ENCODE measurements at regions not wholly inside any gene's neighbourhood (a gene's known extent, or its start where the extent isn't known, plus 50 kb on each side); places are given as distances from the start of the nearest gene placed in this dataset.

DNA sequence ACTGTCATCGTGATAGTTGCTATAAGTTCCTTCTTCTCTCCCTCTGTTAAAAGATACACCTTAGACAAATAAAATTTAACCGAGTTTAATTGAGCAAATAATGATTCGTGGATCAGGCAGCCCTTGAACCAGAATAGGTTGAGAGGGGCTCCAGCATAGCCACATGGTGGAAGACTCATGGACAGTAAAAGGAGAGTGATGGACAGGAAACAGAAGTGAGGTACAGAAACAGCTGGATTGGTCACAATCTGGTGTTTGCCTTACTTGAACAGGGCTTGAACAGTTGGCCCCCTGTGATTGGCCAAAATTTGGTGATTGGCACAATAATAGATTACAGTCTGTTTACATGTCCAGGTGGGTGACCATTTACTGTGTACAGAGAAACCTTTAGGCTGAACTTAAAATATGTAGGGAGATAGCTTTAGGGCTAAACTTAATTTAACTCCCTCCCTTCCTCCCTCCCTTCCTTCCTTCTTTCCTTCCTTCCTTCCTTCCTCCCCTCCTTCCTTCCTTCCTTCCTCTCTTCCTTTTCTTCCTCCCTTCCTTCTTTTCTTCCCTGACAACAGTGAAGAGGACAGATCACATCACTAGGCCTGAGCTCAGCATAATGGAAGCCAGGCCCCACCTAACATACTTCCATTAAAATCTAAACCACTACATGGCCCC is 531.8 kb upstream of the JARID2 start (continued):
- TF ChIP-seq, protein P1, sequence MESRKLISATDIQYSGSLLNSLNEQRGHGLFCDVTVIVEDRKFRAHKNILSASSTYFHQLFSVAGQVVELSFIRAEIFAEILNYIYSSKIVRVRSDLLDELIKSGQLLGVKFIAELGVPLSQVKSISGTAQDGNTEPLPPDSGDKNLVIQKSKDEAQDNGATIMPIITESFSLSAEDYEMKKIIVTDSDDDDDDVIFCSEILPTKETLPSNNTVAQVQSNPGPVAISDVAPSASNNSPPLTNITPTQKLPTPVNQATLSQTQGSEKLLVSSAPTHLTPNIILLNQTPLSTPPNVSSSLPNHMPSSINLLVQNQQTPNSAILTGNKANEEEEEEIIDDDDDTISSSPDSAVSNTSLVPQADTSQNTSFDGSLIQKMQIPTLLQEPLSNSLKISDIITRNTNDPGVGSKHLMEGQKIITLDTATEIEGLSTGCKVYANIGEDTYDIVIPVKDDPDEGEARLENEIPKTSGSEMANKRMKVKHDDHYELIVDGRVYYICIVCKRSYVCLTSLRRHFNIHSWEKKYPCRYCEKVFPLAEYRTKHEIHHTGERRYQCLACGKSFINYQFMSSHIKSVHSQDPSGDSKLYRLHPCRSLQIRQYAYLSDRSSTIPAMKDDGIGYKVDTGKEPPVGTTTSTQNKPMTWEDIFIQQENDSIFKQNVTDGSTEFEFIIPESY (IDR thresholded peaks at IDR 0.05; ENCODE audit: extremely low read depth, insufficient replicate concordance, low read length) = no peak
- TF ChIP-seq TCF7L2 (IDR thresholded peaks at IDR 0.05; ENCODE audit: borderline replicate concordance, extremely low read depth, insufficient read depth, insufficient read length) (no peak), POLR2A (IDR thresholded peaks at IDR 0.05; ENCODE audit: borderline replicate concordance, extremely low read depth, insufficient read depth, insufficient read length) (no peak), RAD21 (IDR thresholded peaks at IDR 0.05; ENCODE audit: low read depth) (no peak)
- TF ChIP-seq, protein P2, sequence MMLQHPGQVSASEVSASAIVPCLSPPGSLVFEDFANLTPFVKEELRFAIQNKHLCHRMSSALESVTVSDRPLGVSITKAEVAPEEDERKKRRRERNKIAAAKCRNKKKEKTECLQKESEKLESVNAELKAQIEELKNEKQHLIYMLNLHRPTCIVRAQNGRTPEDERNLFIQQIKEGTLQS (IDR thresholded peaks at IDR 0.05) = no peak
- TF ChIP-seq, protein P3, sequence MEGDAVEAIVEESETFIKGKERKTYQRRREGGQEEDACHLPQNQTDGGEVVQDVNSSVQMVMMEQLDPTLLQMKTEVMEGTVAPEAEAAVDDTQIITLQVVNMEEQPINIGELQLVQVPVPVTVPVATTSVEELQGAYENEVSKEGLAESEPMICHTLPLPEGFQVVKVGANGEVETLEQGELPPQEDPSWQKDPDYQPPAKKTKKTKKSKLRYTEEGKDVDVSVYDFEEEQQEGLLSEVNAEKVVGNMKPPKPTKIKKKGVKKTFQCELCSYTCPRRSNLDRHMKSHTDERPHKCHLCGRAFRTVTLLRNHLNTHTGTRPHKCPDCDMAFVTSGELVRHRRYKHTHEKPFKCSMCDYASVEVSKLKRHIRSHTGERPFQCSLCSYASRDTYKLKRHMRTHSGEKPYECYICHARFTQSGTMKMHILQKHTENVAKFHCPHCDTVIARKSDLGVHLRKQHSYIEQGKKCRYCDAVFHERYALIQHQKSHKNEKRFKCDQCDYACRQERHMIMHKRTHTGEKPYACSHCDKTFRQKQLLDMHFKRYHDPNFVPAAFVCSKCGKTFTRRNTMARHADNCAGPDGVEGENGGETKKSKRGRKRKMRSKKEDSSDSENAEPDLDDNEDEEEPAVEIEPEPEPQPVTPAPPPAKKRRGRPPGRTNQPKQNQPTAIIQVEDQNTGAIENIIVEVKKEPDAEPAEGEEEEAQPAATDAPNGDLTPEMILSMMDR (IDR thresholded peaks at IDR 0.05 in 2 of 3, conservative IDR thresholded peaks at IDR 0.05 in 1 of 3; ENCODE audit: borderline replicate concordance in 1 of 3, insufficient read depth in 1 of 3, low read depth in 2 of 3, low read length in 2 of 3) = no peak

DNA sequence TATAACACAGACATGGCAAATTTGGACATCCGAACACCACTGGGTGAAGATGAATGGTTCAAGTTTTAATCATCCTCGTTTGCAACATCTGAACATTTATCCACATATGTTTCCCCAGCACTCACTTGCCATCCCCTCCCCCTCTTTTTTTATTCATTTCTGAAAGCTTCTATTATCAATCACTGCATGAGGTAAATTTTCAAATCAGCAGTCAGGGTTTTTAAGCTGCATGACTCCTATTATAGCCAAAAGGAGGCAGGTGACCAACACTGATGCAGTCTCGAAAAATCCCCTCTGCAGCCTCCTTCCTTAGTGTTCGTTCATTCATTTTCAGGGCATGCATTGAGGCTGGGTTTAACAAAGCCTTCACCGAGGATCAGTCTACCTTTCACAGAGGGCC is 530.8 kb upstream of the JARID2 start:
- ATAC-seq (no peak), DNase-seq (ENCODE audit: low read depth, low spot score) (no peak)
- ChIA-PET RAD21 (ENCODE audit: low non-redundant PET in 1 of 2, low total read pairs in 2 of 2, uncharacterized antibody in 2 of 2, unreplicated experiment in 2 of 2) (no interaction called here), POLR2A (no interaction called here), CTCF (no interaction called here)
- H3K27ac ChIP-seq (ENCODE audit: low read depth, low read length) = no peak overlapping the region
- no peaks in the 10 kb centered on the region for H3K36me3 ChIP-seq (ENCODE audit: control insufficient read depth in 1 of 2, insufficient read depth in 2 of 2, low read length in 2 of 2)
- no peaks in the 10 kb centered on the region for H3K79me2 ChIP-seq (ENCODE audit: insufficient read depth, low read length)
- H3K9me3 ChIP-seq (ENCODE audit: control insufficient read depth in 1 of 2, insufficient read depth in 1 of 2, low read depth in 1 of 2, low read length in 2 of 2) = no peaks in the 10 kb centered on the region
- H3K27me3 ChIP-seq (ENCODE audit: insufficient read depth, low read length) = no peaks in the 10 kb centered on the region
- no peaks in the 10 kb centered on the region for H3K9me2 ChIP-seq (ENCODE audit: insufficient read depth)
- no peak overlapping the region for H3K4me3 ChIP-seq (replicated peaks in 1 of 2; ENCODE audit: low read depth in 1 of 2, low read length in 2 of 2)
- intact Hi-C loops (cut with micrococcal nuclease) = no loop called here
- H3K4me2 ChIP-seq (ENCODE audit: low read length) = no peak overlapping the region
- no peak overlapping the region for H2AFZ ChIP-seq (ENCODE audit: low read depth, low read length, poor library complexity, severe bottlenecking)
- peaks cover 0 to 38% of the 10 kb centered on the region in 2 experiments; a peak in 2 of 4 replicates for H3K4me1 ChIP-seq (ENCODE audit: control insufficient read depth in 1 of 2, insufficient read depth in 2 of 2, low read length in 2 of 2)
- H4K20me1 ChIP-seq (ENCODE audit: insufficient read depth) = no peaks in the 10 kb centered on the region
- no peak overlapping the region for H3K9ac ChIP-seq (ENCODE audit: low read length)
- no TSS peak for BruUV-seq (replicated peaks)
- TF ChIP-seq EGR1 (IDR thresholded peaks at IDR 0.05; ENCODE audit: low read depth) = no peak
- TF ChIP-seq SRF (IDR thresholded peaks at IDR 0.05; ENCODE audit: low read depth) = no peak
- no peak for TF ChIP-seq ZNF274 (IDR thresholded peaks at IDR 0.05; ENCODE audit: low read depth, low read length)
- TF ChIP-seq EZH2 (IDR thresholded peaks at IDR 0.05) = no peak
- TF ChIP-seq MAX (IDR thresholded peaks at IDR 0.05) = no peak
- TF ChIP-seq JUND (IDR thresholded peaks at IDR 0.05) = no peak
- TF ChIP-seq FOSL1 (IDR thresholded peaks at IDR 0.05; ENCODE audit: low read depth) = no peak
- no peak for TF ChIP-seq SP1 (IDR thresholded peaks at IDR 0.05; ENCODE audit: low read depth)
- TF ChIP-seq EZH2phosphoT487 (IDR thresholded peaks at IDR 0.05; ENCODE audit: borderline replicate concordance) = no peak
- TF ChIP-seq POLR2A (IDR thresholded peaks at IDR 0.05; ENCODE audit: borderline replicate concordance, extremely low read depth, insufficient read depth, insufficient read length) = no peak
- TF ChIP-seq, protein P4, sequence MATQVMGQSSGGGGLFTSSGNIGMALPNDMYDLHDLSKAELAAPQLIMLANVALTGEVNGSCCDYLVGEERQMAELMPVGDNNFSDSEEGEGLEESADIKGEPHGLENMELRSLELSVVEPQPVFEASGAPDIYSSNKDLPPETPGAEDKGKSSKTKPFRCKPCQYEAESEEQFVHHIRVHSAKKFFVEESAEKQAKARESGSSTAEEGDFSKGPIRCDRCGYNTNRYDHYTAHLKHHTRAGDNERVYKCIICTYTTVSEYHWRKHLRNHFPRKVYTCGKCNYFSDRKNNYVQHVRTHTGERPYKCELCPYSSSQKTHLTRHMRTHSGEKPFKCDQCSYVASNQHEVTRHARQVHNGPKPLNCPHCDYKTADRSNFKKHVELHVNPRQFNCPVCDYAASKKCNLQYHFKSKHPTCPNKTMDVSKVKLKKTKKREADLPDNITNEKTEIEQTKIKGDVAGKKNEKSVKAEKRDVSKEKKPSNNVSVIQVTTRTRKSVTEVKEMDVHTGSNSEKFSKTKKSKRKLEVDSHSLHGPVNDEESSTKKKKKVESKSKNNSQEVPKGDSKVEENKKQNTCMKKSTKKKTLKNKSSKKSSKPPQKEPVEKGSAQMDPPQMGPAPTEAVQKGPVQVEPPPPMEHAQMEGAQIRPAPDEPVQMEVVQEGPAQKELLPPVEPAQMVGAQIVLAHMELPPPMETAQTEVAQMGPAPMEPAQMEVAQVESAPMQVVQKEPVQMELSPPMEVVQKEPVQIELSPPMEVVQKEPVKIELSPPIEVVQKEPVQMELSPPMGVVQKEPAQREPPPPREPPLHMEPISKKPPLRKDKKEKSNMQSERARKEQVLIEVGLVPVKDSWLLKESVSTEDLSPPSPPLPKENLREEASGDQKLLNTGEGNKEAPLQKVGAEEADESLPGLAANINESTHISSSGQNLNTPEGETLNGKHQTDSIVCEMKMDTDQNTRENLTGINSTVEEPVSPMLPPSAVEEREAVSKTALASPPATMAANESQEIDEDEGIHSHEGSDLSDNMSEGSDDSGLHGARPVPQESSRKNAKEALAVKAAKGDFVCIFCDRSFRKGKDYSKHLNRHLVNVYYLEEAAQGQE (IDR thresholded peaks at IDR 0.05; ENCODE audit: low read depth) = no peak
- no peak for TF ChIP-seq SIN3A (IDR thresholded peaks at IDR 0.05; ENCODE audit: low read depth)

All from HCT116 (cell line).